NCI-H226 (cell line): ENCODE measurements at regions not wholly inside any gene's neighbourhood (a gene's known extent, or its start where the extent isn't known, plus 50 kb on each side); places are given as distances from the start of the nearest gene placed in this dataset.
A peak's percentile ranks its signal among the peaks of the same experiment; 100 is the strongest.
"Not testable (repeated sequence)": the region's sequence is repeated elsewhere in the genome, so short reads cannot be mapped to it uniquely, and the experiment has no call there.

Experiments
- DNase-seq: peaks from one replicate; pipeline ENCODE4 v3.0.0-alpha.2; 2015

GRCh38 chr2:91574255-91574654 lies 2882.8 kb downstream of the RPIA start:
- DNase-seq: not testable (repeated sequence)

- not testable (repeated sequence) for DNase-seq
These were observed 2884.2 kb downstream of the RPIA start for GRCh38 chr2:91575701-91576100.

DNA sequence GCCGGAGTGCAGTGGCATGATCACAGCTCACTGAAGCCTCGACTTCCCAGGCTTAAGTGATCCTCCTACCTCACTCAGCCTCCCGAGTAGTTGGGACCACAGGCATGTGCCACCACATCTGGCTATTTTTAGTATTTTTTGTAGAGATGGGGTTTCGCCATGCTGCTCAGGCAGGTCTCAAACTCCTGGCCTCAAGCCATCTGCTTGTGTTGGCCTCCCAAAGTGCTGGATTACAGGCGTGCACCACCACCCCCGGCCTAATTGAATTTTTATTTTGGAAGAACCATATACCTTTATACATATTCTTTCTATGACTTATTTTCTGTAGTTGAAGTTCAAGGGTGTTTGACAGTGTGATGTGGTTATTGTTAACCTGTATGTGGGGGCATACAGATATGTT lies 2885.9 kb downstream of the RPIA start:
- DNase-seq: not testable (repeated sequence)

DNA sequence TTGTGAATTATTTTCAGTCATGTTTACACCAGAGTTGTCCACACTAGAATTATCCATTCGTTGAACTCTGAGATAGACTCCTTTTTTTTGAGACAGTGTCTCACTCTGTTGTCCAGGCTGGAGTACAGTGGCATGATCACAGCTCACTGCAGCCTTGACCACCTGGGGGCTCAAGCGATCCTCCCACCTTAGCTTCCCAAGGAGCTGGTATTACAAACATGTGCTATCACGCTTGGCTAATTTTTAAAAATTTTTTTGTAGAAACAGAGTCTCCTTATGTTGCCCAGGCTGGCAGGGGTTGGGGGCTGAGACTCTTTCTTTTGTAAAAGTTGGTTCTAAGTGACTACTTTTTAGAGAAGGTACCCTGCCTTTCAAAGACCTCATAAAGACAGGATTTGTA lies 2887.2 kb downstream of the RPIA start:
- not testable (repeated sequence) for DNase-seq

DNA sequence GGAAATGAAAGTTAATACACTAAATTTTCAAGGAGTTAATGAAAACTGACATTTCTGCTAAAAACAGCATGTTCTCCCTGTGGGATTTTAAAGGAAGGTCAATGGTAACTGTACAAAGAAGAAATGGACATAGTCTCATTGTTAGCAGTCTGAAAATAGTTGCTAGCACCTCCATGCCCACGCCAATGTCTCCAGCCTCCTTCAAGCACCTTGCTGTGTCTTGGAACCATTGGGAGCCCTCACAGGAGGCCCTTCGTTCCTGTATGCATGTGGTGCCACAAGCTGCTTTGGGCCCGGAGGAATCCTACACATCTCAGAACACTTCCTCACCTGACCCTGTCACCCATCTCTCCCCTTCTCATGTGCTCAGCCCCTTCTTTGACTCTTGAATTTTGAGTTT lies 2888.1 kb downstream of the RPIA start:
- not testable (repeated sequence) for DNase-seq

DNA sequence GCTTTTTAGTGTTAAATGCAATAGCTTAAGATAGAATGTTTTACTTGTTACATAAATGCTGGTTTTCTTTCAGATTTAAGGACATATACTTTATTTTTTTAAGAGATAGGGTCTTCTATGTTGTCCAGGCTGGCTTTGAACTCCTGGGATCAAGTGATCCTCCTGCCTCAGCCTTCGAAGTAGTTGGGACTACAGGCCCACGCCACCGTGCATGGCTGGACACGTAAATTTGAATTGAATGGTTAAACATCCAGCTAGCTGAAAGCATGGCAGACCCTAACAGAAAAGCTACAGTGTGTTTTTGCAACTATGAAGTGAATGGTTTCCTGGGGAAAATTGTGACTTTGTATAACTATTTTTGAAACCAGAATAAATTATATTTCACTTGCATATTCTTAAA lies 2888.6 kb downstream of the RPIA start:
- DNase-seq: not testable (repeated sequence)

- not testable (repeated sequence) for DNase-seq
These were observed 2895.6 kb downstream of the RPIA start for GRCh38 chr2:91587098-91587497.

- not testable (repeated sequence) for DNase-seq
These were observed 2896.5 kb downstream of the RPIA start for GRCh38 chr2:91587908-91588535.

DNA sequence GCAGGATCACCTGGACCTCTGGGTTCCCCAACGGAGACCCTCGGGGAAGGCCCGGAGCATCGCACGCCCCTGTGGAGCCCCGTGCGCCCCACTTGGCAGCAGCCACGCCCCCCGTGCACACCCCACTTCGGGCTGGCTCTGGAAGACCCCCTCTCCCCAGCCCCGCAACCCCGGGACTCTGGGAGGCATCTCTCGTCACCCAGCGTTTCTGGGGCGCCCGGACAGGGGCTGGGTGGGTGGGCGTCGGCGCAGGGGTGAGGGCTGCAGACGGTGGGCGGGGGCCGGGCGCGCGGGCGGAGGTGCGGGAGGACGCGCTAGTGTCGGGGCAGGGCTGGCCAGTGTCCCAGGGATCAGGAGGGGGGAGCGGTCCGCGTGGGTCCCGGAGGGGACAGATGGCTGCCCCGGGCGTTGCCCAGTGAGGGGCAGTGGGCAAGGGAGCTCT lies 2897.3 kb downstream of the RPIA start:
- DNase-seq: not testable (repeated sequence)

- DNase-seq: not testable (repeated sequence)
These were observed 2898.2 kb downstream of the RPIA start for GRCh38 chr2:91589454-91590328.

DNA sequence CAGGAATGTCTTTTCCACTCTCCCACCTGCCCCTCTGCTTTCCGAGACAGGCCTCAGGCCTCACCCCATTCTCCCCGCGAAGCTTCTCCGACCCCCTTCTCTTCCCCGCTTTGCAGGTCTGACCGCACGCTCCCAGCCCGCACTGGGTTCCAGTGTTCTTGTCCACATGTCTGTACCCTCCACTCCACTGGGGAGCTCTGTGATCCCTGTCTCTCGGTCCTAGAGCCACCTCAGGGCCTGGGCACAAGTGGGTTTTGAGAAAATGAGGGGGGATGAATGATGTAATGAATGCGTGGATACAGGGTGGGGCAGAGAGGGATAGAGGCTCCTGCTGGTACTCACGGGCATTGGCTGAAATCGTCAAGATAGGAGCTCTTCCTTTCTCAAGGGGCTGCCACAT lies 2898.9 kb downstream of the RPIA start:
- not testable (repeated sequence) for DNase-seq

DNA sequence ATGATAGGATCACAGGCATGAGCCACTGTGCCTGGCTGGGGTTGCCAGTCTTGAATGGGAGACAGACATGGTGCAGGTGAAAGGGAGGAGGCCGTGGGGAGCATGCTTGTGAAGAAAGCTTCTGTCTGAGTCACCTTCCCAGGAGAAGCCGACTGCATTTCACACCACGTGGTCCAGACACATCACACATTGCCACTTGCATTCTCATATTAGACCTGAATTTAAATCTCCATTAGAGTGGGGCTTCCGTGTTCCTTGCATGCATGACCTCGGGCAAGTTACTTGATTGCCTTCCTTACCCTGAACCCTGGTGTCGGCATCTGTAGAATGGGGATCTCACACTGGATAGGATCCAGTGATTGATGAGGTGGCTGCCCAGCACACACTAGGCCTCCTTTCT lies 2899.6 kb downstream of the RPIA start:
- peak; percentile 8 for DNase-seq

- not testable (repeated sequence) for DNase-seq
These were observed 2906.0 kb downstream of the RPIA start for GRCh38 chr2:91597436-91597835.

DNA sequence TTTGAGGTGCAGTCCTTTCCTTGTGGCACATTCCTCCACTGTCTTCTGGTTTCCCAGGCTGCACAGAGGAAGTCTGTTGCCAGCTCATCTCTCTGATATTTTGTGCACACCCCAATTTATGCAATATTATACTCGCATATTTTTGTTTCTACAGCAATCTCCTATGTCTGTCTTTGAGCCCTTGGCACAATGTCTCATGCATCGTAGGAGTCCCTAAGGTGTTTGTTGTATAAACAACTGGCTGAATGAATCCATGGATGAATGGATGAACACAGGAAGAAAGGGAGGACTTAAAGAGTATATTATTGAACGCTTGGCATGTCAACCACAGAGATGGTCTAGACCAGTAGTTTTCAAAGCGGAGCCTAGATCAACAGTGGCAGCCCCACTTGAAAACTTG lies 2907.0 kb downstream of the RPIA start:
- DNase-seq: peak; percentile 91

DNA sequence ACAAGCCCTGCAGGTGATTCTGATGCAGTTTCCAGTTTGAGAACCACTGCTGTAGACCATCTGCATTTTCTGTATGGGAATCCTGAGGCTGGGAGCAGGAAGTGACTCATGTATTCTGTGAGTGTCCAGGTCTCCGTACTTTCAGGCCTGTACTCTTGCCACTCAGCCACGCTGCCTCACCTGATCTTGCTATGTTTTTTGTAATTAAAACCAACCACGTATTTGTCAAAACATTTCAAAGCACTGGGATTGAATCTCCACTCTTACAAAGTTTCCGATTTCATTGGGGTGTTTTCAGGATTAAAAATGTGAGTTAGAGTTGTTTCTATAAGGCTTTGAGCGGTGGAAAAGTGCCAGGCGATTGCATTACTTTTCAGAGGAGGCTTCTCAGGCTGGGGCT lies 2907.5 kb downstream of the RPIA start:
- DNase-seq: peak; percentile 61

DNA sequence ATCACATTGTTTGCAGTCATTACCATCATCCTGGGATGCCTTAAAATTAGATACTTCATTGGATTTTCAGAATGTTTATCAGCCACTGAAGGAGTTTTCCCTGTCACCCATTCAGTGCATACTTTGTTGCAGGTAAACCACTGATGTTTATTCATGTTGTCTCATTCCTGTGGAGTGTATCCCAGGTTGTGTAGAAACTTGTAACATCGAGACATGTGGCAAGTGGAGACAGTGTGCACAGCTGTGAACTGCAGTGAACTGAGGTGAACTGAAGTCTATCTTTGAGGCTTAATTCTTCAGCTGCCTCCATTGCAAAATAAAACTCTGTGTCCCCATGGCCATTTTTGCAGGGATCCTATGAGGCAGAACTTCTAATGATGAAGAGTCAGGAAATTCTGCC lies 2911.4 kb downstream of the RPIA start:
- DNase-seq: not testable (repeated sequence)

DNA sequence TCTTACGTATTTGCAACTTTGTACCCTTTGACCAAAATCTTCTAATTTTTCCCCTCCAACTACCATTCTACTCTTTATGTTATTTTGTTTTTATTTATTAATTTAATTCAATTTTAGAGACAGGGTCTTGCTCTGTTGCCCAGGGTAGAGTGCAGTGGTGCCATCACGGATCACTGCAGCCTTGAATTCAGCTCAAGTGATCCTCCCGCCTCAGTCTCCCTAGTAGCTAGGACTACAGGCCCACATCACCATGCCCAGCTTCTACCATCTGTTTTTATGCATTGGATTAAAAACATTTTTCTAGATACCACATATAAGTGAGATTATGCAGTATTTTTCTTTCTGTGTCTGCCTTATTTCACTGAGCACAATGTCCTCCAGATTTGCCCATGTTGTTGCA lies 2912.5 kb downstream of the RPIA start:
- DNase-seq: not testable (repeated sequence)

DNA sequence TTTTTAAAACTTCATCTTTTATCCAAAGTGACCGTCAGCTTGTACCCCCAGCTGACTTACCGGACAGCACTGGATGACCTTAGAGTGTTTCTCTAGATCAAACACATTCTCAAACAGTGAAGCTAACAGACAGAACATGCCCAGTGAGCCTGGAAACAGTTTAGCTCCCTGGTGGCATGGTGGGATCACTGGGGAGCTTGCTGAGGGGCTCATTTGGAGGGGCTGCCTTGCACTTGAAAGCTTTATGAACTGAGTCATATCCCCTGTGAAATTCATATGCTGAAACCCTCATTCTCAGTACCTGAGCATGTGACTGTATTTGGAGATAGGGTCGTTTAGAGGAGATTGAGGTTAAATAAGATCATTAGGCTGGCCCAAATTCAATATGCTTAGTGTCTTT lies 2913.2 kb downstream of the RPIA start:
- DNase-seq: not testable (repeated sequence)

DNA sequence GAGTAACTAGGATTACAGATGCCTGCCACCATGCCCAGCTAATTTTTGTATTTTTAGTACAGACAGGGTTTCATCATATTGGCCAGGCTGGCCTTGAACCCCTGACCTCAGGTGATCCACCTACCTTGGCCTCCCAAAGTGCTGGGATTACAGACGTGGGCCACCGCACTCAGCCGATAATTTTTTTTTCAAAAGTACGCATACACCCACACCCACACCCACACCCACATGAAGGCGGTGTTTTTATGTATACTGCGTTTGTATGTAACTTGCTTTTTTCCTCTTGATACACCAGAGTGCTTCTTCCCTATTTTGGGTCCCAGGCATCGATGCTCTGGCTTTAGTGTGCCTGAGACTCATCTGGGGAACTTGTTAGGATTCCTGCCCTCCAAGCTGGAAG lies 2932.3 kb downstream of the RPIA start:
- DNase-seq: not testable (repeated sequence)

DNA sequence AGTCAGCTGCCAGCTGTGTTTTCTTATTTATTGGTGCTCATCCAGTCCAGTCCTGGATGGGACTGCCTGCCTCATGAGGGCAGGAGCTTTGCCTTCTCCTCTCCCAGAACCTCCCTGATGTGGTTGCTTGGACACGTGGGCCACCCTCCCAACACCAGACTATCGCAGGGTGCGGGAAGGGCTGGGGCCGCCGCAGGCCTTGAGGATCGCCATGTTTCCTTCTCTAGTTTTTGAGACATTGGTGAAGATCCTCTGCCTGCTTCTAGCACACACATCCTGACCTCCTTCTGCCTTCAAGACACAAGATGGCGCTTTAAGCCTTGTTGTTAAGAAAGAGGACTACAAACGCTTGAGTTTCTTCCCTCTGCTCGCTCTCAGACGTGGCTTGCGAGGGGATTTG lies 2937.0 kb downstream of the RPIA start:
- DNase-seq: not testable (repeated sequence)

DNA sequence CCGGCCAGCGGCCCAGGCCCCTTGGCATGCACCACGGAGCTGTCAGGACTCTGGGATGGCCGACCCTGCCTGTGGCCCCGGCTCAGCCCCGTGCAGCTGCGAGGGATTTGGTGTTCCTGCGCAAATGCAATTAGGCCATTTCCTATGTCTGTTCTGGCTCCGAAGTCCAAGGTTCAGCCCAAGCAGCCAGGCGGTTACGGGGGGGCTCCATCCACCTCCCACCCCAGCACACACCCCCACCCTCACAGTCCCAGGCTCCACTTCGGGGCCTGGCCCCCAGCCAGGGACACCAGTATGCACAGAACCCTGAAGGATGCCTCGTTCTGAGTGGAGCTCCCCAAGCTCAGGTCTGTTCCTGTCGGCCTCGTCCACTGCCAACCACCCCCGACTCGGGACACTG lies 2965.7 kb downstream of the RPIA start:
- not testable (repeated sequence) for DNase-seq

GRCh38 chr2:91658336-91658735 lies 2966.9 kb downstream of the RPIA start:
- not testable (repeated sequence) for DNase-seq

DNA sequence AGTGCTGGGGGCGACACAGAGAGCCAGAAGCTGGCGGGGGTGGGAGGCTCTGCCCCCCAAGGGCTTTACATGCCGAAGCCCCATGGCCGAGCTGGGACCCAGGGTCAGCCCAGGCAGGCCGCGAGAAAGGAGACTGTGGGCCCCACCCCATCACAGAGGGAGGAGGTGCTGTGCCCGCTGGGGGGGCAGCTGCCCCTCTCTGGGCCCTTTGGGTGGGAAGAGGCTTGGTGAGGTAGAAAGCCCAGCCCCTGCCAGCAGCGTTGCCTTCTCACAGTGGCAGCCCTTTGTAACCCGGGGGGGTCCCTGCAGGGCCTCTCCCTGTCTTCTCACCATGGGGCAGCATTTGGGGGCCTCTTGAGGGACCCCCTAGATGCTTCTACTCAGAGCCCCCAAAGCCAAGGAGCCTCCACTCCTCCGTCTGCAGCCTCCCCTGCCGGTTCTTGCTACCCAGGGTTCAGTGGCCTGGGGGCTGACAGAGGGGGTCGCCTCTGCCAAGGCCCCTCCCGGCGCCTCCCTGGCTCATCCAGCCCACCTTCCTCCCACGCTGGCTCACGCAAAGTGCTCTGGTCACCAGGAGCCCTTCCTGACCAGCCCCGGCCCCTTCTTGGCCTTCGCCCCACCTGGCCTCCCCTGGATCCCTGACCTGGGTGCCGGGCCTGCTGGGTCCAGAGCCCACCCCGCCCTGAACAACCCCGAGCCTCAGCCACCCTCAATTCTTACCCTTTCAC lies 2967.9 kb downstream of the RPIA start:
- DNase-seq: not testable (repeated sequence)
